Inflammatory macrophage treated with lipopolysaccharide for 4 hours (primary cell): ENCODE measurements at regions not wholly inside any gene's neighbourhood (a gene's known extent, or its start where the extent isn't known, plus 50 kb on each side); places are given as distances from the start of the nearest gene placed in this dataset.
"Not testable (repeated sequence)": the region's sequence is repeated elsewhere in the genome, so short reads cannot be mapped to it uniquely, and the experiment has no call there.

Experiments used
- DNase-seq: peaks from one replicate; pipeline ENCODE4 v3.0.0-alpha.2; 2020

DNA sequence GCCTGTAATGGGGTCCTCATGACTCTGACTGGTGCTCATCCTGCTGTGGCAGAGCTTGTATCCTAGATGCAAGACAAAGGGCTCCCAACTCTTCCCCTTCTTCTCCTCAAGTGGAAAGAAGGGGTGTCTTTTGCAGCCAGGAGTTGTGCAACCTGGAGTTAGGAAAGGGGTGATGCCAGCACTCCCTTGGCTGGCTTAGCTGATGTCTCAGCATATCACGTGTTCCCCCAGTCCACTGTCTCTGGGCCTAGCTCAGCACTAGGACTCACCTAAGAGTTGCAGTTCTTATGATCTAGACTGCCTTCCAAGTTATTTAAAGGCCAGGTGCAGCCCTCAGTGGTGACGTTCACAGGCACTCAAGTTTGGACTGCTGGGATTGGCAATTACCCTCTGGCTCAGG lies 146.2 kb upstream of the GORAB start:
- no peak for DNase-seq

DNA sequence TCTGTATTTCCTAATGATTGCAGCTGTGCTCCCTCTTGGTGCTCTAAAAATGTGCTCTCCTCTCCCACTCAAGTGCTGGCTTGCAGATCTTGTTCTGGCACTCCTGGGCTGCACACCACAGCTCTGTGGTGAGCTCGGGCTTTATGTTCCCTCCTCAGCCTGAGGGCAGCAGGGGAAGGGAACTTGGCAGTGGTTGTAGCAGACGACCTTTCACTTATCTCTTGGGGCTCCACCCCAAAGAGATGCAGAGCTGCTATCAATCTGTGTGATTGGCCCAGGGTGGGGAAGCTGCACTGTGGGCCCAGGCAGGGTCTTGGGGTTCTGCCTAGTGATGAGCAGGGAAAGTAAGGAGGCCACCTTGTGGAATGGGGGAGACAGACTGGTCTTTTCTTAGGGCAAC lies 143.5 kb upstream of the GORAB start:
- no peak for DNase-seq

DNA sequence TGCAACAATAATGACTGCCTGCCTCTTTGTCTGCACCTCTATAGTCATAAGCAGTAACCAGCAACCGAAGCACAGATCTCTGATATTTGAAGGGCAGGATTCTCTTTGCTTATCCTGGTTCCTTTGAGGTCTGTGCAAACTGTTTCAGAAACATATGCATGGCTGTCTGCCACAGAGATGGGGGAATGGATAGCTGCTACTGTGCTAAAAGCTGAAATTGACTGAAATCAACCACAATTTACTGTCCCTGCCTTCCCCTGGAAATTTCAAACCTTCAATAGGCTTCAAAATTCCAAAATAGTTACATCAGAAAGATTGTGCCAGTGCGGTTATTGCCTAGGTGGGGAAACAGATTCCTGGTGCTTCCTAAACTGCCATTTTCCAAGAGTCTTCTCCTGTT lies 136.8 kb upstream of the GORAB start:
- DNase-seq = no peak

DNA sequence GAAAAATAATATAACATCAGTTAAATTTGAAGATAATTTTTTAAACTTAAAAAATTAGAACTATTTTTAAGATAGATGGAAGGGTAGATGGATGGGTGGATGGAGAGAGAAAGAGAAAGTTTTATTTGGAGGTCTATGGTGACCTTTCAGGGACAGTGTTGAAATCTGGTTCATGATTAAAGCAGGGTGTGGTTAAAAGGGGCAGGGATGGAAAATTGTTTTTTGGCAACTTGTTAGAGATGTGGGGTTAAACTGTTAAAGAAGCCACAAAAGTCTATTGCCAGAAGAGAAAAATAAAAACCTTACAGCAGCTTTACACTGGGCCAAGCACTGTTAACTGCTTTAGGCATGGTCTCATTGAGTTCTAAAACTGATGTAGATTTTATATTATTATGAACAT lies 134.9 kb upstream of the GORAB start:
- no peak for DNase-seq

DNA sequence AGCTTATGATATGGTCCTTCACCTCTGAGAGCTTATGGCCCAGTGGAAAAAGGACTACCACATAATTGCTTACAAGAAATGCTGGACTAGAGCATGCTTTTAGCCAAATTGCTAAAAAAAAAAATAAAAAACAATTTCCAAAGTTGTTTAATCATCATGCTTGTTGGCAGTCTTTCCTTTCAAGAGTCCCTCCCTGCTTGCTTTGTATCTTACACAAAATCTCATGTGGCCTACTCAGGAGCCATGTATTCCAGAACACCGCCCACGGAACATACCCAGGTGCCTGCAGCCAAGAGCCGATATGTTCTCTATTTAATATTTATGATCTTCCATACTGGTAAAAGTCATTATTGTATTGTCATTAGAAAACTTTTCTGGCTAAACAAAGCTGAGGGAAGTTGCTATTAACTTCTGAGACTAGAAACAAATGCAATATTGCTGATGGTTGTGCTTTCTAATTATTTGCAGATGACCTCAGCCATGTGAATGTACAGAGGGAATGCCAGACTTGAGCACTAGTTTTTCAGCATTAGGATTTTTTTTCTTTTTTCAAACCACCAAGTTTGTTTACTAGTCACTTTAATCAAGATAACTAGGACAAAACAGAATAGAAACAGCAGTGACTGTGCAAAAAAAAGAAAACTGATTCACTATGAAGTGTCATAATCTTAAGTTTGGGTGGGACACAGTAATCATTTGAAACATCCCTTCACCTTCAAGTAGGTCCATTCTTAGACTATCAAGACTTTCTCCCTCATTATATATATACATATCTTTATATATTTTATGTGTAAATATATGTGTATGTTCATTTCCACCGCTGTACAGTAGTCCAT lies 129.3 kb upstream of the GORAB start:
- DNase-seq = no peak

DNA sequence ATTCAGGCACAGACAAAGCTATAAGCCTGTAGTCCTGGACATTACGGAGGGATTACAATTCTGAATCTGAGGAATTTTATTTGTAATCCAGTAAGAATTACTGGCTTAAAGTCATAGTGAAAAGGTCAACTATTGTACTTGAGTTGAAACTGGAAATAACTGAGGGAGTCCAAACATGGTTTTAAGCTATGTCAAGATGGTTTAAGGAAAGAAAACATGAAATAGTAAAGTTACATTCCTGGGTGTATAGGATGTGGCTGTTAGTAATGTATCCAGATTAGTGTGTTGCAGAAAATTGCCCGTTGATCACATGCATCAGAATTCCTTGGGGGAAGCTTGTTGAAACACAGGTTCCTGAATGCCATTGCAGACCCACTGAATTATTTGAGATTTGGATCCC lies 124.8 kb upstream of the GORAB start:
- no peak for DNase-seq

DNA sequence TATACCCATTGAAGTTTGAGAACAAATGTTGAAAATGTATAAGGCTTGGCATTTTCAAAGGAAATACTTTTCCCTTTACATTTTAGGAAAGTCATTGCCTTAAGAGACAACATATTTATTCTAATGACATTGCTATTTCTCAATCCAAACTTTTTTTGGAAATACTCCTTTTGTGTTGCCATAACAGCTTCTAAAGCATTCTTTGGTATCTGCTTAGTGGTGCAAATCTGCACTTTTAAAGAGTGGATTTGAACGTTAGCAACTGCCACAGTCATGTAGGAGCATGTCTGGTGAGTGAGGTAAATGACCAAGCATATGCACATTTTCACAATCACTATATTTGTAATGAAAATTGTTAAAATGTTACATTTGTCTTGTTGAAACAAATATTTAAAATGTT lies 124.4 kb upstream of the GORAB start:
- DNase-seq = no peak

DNA sequence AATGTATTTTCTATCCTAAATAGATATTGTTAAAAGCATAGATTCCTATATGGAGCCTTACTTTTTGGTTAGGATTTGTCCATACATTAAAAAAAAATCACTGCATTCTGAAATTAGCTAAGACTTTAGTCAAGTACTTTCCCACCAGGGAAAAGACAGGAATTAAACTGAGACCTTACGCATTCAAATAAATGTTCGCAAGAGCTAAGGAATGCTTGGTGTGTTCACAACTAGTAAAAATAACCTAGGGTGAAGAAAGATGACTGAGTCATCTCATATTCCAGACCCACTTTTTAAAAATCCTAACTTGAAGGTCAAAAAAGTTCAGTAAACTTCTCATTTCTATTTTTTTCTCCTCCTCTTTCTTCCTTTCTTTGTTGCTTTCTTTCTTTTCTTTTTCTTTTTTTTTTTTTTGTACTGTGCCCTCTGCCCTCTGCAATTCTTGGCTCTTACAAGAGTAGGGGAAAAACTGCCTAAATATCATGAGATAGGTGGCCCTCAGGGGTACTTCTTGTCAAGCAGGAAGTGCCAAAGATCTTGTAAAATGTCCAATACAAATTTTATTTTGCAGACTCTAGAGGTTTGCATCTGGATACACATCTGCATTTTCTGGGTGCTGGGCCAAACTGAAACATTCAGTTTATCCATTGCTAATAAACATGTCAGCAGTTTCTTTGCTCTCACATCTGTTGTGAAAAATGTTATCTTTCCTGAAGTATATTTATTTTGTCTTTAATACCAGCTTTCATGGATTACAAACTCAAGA lies 121.4 kb upstream of the GORAB start:
- DNase-seq = no peak

DNA sequence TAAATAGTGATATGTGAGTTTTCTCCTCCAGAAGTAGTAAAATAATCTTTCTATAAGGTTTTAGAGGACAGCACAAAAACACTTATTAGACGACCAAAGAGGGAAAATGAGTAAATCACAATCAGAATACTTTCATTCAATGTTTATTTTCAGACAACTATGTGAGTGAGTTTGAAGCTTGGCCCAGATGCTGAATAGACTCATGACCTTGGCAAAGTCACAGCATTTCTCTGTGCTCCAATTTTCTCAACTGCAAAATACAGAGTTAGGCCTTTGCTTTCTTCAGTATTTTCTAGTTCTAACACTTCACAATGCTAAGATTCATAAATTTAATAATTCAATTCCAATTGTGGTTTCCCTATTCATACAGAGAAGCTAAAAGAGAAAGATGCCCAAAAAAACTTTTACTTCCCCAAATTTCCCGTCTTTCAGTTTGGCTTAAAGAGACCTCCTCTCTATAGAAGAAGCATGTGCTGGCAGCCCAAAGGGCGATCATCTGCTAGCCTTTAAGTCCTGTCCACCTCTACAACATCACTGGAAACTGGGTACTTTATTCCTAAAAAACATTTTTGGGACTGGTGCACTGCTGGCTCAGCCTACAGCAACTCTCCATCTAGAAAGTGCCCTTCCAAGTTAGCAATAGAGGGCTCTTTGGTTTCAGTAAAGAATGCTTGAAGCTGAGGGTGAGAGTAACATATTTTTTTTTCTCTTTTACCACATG lies 116.8 kb upstream of the GORAB start:
- no peak for DNase-seq

DNA sequence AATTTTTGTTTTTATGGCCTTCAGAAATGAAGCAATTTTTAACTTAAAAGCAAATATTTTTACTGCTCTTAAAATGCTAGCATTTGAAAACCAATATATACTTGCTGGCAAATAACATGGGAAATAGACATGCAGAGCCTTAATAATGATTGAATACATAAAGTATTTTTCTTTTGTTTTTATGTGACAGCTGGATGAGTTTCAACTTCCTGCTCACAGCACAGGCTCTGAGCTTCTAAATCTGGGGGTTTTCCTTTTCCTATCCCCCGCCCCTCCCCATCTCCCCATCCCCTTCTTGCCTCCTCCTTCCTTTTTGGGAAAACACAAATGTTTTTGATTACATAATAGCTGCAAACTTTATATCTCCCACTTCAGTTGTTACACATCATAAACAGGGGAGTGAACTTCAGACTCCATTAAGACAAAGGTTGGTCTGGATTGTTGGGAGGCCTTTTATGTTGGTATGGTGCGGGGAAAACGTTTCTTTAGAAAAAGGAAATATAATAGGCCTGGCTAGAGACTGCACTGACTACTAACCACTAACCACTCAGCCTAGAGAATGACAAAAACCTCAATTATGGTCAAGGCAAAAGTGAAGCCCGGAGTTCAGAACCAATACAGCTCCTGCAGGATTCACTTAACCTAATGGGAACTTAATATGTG lies 116.1 kb upstream of the GORAB start:
- DNase-seq = no peak

DNA sequence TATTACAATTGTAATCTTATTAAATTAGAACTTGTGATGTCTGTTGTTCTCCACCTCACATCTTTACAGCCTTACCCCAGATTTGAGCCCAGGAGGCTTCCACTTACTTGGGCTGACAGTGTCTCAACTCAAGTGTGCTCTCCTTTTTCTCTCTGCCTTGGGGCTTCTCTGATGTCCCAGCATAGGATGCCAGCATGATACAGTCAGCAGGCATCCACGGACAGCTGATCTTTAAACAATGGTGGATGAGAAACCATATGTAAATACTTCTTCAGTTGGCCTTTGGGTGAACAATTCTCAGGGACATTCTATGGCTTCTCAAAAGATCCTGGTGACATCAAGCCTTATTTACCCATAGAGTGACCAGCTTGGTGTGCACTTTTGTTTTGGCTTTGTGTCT lies 107.6 kb upstream of the GORAB start:
- DNase-seq = no peak

DNA sequence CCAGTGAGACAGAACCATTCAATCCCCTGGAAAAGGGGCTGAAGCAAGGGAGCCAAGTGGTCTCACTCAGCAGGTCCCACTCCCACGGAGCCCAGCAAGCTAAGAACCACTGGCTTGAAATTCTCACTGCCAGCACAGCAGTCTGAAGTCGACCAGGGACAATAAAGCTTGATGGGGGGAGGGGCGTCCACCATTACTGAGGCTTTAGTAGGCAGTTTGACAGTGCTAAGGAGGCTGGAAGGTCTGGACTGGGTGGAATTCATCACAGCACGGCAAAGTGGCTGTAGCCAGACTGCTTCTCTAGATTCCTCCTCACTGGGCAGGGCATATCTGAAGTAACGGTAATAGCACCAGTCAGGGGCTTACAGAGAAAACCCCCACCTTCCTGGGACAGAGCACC lies 105.4 kb upstream of the GORAB start:
- no peak for DNase-seq

DNA sequence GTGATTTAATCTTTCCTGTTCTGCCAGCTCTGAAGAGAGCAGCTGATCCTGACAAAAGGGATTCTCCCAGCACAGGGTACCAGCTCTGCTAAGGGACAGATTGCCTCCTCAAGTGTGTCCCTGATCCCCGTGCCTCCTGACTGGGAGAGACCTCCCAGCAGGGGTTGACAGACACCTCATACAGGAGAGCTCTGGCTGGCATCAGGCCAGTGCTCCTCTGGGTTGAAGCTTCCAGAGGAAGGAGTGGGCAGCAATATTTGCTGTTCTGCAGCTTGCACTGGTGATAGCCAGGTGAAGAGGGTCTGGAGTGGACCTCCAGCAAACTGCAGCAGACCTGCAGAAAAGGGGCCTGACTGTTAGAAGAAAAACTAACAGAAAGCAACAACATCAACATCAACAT lies 105.0 kb upstream of the GORAB start:
- not testable (repeated sequence) for DNase-seq

DNA sequence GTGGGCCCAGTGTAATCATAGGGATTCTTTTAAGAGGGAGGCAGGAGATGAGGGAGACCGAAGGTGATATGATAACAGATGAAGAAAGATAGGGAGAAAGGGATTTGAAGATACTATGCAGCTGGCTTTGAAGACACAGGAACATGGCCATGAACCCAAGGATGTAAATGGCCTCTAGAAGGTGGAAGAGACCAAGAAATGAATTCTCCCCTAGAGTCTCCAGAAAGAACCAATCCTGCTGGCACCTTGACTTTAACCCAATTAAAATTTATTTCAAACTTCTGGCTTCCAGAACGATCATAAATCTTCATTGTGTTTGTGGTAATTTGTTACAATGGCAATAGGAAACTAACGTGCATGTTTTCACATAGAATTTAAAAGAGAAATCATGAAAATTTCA lies 95.0 kb upstream of the GORAB start:
- no peak for DNase-seq

DNA sequence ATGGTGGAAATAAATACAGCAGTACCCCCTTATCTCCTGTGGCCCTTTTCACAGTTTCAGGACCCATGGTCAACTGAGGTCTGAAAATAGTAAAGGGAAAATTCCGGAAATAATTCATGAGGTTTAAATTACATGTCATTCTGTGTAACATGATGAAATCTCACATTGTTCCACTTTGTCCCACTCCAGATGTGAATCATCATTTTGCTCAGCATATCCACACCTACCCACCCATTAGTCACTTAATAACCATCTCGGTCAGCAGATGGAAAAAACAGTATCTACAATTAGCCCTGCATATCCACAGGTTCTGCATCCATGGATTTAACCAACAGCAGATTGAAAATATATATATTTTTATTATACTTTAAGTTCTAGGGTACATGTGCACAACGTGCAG lies 86.9 kb upstream of the GORAB start:
- peak; percentile 12 for DNase-seq

DNA sequence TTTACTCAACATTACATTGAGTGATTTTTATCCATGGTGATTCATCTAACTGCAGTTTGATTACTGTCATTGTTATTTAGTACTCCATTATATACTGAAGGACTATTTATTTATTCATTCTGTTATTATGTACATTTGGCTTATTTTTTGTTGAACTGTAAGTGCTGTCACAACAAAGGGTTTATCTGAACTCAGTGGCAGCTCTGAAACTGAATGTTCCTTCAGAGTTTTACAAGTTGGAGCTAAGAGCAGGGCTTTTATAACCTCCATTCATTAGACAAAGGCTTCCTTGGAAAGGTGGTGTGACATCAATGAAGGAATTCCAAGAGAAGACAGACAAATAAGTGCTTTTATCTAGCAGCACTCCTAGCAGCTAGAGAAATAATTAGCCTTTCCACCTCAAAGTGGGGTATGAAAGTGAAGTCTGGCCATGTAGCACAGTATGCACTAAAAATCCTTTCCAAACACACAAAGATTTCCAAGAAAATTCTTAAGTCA lies 83.3 kb upstream of the GORAB start:
- DNase-seq = no peak

DNA sequence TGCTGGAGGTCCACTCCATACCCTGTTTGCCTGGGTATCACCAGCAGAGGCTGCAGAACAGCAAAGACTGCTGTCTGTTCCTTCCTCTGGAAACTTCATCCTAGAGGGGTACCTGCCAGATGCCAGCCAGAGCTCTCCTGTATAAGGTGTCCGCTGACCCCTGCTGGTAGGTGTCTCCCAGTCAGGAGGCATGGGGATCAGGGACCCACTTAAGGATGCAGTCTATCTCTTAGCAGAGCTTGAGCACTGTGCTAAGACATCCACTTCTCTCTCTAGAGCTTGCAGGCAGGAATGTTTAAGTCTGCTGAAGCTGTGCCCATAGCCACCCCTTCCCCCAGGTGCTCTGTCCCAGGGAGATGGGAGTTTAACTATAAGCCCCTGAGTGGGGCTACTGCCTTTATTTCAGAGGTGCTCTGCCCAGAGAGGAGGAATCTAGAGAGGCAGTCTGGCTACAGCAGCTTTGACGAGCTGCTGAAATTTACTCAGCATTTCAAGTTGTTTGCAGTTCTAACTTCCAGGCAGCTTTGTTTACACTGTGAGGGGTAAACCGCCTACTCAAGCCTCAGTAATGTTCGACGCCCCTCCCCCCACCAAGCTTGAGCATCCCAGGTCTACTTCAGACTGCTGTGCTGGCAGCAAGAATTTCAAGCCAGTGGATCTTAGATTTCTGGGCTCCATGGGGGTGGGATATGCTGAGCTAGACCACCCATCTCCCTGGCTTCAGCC lies 74.5 kb upstream of the GORAB start:
- DNase-seq = not testable (repeated sequence)

DNA sequence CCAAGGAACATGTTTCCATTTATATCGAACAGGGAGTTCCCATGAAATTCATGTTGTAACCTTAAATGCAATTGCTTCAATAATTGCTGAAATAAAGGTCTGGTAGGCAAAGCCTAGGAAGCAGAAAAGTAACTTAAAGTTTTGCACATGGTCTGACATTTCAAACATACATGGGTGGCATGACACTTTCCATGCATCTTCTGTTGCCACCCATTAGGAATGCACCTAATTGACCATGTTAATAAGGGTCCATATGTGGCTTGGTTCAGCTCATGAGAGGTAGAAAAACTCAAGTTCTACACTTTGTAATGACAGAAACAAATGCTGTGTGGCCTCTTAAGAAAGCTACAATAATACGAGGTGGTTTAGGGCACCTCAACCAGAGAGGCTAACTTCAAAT lies 72.0 kb upstream of the GORAB start:
- no peak for DNase-seq

DNA sequence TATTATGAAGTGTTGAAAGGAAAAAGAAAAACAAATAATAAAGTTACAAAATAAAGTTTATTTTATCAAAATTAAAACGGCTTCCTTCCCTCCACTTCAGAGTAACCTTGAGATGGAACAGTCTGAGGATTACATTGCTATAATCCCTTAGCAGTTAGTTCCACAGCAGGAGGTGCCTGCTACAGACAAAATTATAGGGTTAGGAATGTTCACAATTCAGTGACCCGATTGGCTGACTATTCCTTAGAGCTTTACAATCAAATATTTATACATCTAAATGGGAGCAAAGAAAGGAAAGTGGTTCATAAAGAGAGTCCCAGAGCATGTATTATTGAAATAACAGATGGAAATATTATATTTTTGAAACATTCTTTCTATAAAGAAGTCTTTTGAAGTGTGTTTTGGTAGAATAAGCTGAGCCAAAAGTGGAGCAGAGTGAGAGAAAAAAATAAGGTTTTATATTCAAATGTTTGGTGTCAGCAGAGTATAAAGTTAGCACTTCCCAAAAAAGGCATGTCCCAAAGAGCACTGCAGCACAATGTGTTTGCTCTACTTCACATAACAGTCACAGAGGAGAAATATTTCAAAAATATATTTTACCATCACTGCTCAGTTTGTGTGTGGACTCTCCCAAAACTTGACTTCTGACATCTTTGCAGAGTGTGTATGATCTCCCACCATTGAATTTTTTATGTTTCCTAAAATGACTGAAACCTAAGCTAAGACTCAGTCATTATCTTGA lies 71.4 kb upstream of the GORAB start:
- no peak for DNase-seq

DNA sequence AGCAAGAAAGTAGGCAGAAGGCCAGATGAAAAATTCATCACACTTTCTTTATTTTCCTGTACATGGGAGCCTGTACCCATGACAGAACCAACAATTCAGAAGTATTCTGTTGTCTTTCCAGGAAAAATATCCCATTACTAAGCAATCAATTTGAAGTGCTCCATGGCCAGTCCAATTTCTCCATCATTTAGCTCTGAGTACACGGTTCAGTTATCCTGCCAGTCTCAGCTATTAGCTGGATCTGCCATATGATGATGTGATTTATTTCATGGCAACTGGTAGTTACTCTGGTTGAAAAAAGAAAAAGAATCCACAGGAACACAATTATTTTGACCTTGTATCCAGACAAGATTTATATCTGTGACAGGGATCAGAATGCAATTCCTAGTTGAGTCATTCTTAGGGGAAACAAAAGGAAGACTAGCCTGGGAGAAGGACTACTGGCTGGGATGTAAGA lies 70.6 kb upstream of the GORAB start:
- DNase-seq = no peak

DNA sequence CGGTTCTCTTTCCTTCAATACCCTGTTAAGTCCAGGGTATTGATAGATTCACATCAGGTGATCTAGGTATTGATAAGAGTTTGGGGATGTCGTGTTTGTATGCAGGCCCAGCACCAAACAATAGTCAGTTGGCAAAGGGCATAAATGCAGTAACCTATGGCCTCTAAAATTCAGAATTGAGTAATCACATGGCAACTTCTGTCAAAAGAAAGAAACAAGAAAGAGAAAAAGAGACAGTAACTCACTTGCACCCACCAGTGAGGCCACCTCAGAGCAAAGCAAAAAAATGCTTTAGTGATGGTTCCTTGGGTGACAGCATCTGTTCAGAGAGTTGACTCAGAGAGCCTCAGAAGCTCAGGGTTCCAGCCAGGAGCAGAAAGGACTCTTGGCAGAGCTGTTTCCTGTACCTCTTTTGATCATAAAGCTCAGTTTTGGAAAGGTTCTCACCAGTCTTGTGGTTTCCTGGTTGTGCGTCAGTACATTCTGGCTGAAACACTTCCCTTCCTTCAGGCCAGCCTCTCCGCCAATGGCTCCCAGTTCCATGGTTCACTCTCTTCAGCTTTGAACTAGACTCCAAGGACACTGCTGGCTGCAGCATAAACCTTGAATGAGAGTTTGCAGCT lies 70.1 kb upstream of the GORAB start:
- no peak for DNase-seq
